ENCODE measurements at regions not wholly inside any gene's neighbourhood (a gene's known extent, or its start where the extent isn't known, plus 50 kb on each side); places are given as distances from the start of the nearest gene placed in this dataset.

DNA sequence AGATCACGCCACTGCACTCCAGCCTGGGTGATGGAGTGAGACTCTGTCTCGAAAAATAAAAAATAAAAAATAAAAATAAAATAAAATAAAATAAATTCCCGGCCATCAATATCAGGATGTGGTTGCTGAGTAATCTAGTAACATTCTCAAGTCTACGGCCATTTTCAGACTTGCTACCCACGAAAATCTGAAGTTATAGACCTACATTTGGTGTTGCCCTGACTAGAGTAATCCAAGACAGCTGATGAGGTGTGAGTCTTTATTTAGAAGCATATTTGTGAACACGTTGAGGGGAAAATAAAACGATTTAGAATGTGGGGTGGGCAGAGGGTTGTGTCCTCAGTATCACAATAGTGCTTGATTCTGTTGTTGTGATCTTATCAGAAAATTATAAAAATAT is 130.2 kb upstream of the MID1 start:
- no peak overlapping the region for H3K27ac ChIP-seq (ENCODE audit: low read length)
- H3K9me3 ChIP-seq (replicated peaks; ENCODE audit: insufficient read depth, low read length), result no peaks in the 10 kb centered on the region
- H3K4me2 ChIP-seq (ENCODE audit: low read depth, low read length), result no peak overlapping the region
- H3K79me2 ChIP-seq (ENCODE audit: low read length), result no peaks in the 10 kb centered on the region
- H3K4me3 ChIP-seq (ENCODE audit: low read length), result no peak overlapping the region
- no peaks in the 10 kb centered on the region for H4K20me1 ChIP-seq (ENCODE audit: insufficient read depth, low read length)
- no peaks in the 10 kb centered on the region for H3K27me3 ChIP-seq (replicated peaks; ENCODE audit: insufficient read depth, low read length)
- no peaks in the 10 kb centered on the region for H3K4me1 ChIP-seq (ENCODE audit: low read length)
- H3K36me3 ChIP-seq (replicated peaks; ENCODE audit: insufficient read depth, low read length), result no peaks in the 10 kb centered on the region
- TF ChIP-seq EZH2 (optimal IDR thresholded peaks at IDR 0.05; ENCODE audit: low read depth, low read length), result no peak
- TF ChIP-seq, protein P1, sequence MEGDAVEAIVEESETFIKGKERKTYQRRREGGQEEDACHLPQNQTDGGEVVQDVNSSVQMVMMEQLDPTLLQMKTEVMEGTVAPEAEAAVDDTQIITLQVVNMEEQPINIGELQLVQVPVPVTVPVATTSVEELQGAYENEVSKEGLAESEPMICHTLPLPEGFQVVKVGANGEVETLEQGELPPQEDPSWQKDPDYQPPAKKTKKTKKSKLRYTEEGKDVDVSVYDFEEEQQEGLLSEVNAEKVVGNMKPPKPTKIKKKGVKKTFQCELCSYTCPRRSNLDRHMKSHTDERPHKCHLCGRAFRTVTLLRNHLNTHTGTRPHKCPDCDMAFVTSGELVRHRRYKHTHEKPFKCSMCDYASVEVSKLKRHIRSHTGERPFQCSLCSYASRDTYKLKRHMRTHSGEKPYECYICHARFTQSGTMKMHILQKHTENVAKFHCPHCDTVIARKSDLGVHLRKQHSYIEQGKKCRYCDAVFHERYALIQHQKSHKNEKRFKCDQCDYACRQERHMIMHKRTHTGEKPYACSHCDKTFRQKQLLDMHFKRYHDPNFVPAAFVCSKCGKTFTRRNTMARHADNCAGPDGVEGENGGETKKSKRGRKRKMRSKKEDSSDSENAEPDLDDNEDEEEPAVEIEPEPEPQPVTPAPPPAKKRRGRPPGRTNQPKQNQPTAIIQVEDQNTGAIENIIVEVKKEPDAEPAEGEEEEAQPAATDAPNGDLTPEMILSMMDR (IDR thresholded peaks at IDR 0.05; ENCODE audit: low read length), result no peak
- TF ChIP-seq EZH2phosphoT487 (IDR thresholded peaks at IDR 0.05; ENCODE audit: low read length), result no peak
- no peak overlapping the region for H2AFZ ChIP-seq (ENCODE audit: low read length)
- H3F3A ChIP-seq (ENCODE audit: insufficient read depth, low read length), result no peaks in the 10 kb centered on the region
- no peaks in the 10 kb centered on the region for H3K9me2 ChIP-seq (replicated peaks; ENCODE audit: insufficient read depth, low read length)
- H3K9ac ChIP-seq (ENCODE audit: low read length), result no peak overlapping the region
- DNase-seq, result no peak

DNA sequence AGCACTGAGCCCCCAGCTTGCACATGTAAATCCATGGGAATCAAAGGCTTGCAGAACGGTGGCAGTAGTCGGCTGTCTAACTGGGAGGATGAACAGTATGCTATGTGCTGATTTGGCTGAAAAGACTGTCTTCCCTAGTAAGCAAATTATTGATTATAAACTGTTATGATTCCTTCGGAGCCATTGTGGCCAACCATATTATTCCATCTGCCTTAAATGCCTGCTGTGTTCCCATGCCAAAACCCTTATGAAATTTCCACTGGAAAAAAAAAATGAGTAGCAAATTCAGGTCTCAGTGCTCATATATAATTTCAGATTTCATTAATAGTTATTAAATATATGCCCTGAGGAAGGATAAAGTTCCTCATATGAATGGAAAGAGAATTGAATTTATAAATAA is 132.7 kb upstream of the MID1 start:
- DNase-seq, result no peak
- no peak overlapping the region for H3K4me2 ChIP-seq (ENCODE audit: low read depth, low read length)
- no peak overlapping the region for H3K27ac ChIP-seq (ENCODE audit: low read length)
- H3K4me1 ChIP-seq (ENCODE audit: low read length), result no peaks in the 10 kb centered on the region
- H3K4me3 ChIP-seq (ENCODE audit: low read length), result no peak overlapping the region
- H3K9me2 ChIP-seq (replicated peaks; ENCODE audit: insufficient read depth, low read length), result no peaks in the 10 kb centered on the region
- H3F3A ChIP-seq (ENCODE audit: insufficient read depth, low read length), result no peaks in the 10 kb centered on the region
- TF ChIP-seq EZH2phosphoT487 (IDR thresholded peaks at IDR 0.05; ENCODE audit: low read length) (no peak), EZH2 (optimal IDR thresholded peaks at IDR 0.05; ENCODE audit: low read depth, low read length) (no peak)
- TF ChIP-seq, protein P1 (IDR thresholded peaks at IDR 0.05; ENCODE audit: low read length), result no peak
- H3K36me3 ChIP-seq (replicated peaks; ENCODE audit: insufficient read depth, low read length), result no peaks in the 10 kb centered on the region
- H3K79me2 ChIP-seq (ENCODE audit: low read length), result no peaks in the 10 kb centered on the region
- H3K9ac ChIP-seq (ENCODE audit: low read length), result no peak overlapping the region
- H3K27me3 ChIP-seq (replicated peaks; ENCODE audit: insufficient read depth, low read length), result no peaks in the 10 kb centered on the region
- H4K20me1 ChIP-seq (ENCODE audit: insufficient read depth, low read length), result no peaks in the 10 kb centered on the region
- no peaks in the 10 kb centered on the region for H3K9me3 ChIP-seq (replicated peaks; ENCODE audit: insufficient read depth, low read length)
- H2AFZ ChIP-seq (ENCODE audit: low read length), result no peak overlapping the region

DNA sequence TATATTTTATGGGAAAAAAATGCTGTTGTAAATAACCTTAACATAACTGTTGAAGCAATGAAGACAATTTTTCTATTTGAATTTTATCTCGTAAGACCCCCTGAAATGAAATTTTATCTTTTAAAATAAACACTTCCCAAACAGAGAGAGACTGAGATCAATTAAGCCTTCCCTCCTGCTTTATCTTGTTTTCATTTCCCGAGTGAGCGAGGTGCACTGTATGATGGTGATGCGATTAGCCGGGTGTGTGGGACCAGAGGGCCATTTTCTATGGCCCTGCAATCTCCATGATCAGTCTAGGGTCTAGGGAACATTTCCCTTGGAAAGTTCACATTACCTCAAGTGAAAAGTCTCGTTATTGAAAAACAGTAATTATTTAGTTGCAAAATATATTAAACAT is 134.1 kb upstream of the MID1 start:
- Histone ChIP-seq H3K36me3 (replicated peaks; ENCODE audit: insufficient read depth, low read length) (no peaks in the 10 kb centered on the region), H3K79me2 (ENCODE audit: low read length) (no peaks in the 10 kb centered on the region), H3K27ac (ENCODE audit: low read length) (no peak overlapping the region), H3K9me3 (replicated peaks; ENCODE audit: insufficient read depth, low read length) (no peaks in the 10 kb centered on the region), H2AFZ (ENCODE audit: low read length) (no peak overlapping the region), H3K4me3 (ENCODE audit: low read length) (no peak overlapping the region), H3F3A (ENCODE audit: insufficient read depth, low read length) (no peaks in the 10 kb centered on the region), H3K9ac (ENCODE audit: low read length) (no peak overlapping the region), H3K9me2 (replicated peaks; ENCODE audit: insufficient read depth, low read length) (no peaks in the 10 kb centered on the region), H3K27me3 (replicated peaks; ENCODE audit: insufficient read depth, low read length) (no peaks in the 10 kb centered on the region), H3K4me2 (ENCODE audit: low read depth, low read length) (no peak overlapping the region), H4K20me1 (ENCODE audit: insufficient read depth, low read length) (no peaks in the 10 kb centered on the region), H3K4me1 (ENCODE audit: low read length) (no peaks in the 10 kb centered on the region)
- TF ChIP-seq EZH2 (optimal IDR thresholded peaks at IDR 0.05; ENCODE audit: low read depth, low read length), result no peak
- no peak for TF ChIP-seq EZH2phosphoT487 (IDR thresholded peaks at IDR 0.05; ENCODE audit: low read length)
- TF ChIP-seq, protein P1 (IDR thresholded peaks at IDR 0.05; ENCODE audit: low read length), result no peak
- no peak for DNase-seq
